Mesenchymal stem cell (in vitro differentiated cells and primary cell): ENCODE measurements at regions not wholly inside any gene's neighbourhood (a gene's known extent, or its start where the extent isn't known, plus 50 kb on each side); places are given as distances from the start of the nearest gene placed in this dataset.
A peak's percentile ranks its signal among the peaks of the same experiment; 100 is the strongest.

Experiments used
- DNase-seq: peaks from one replicate; pipeline ENCODE4 v3.0.0-alpha.2; 2013
- H2AFZ ChIP-seq: one replicate; pipeline ENCODE4 v1.6.1; 2013; ENCODE audit warnings: low read depth, mild to moderate bottlenecking, control low read depth, inconsistent platforms, low read length, moderate library complexity
- H2AK5ac ChIP-seq: 2 replicates; pipeline ENCODE4 v1.6.1; 2013; ENCODE audit warnings: low read length, moderate library complexity, mild to moderate bottlenecking, inconsistent platforms; ENCODE audit not compliant: severe bottlenecking
- H2BK120ac ChIP-seq: one replicate; pipeline ENCODE4 v1.6.1; 2013; ENCODE audit warnings: low read depth, mild to moderate bottlenecking, inconsistent platforms, low read length, moderate library complexity
- H2BK12ac ChIP-seq, 2 experiments: one replicate each; pipeline ENCODE4 v1.6.1; 2013; ENCODE audit warnings: inconsistent platforms in 2 of 2, low read length in 2 of 2, mild to moderate bottlenecking in 2 of 2, moderate library complexity in 2 of 2, control low read depth in 1 of 2
- H2BK15ac ChIP-seq: one replicate; pipeline ENCODE4 v1.6.1; 2013; ENCODE audit warnings: mild to moderate bottlenecking, low read depth, inconsistent platforms; ENCODE audit not compliant: poor library complexity, severe bottlenecking
- H2BK5ac ChIP-seq: 2 replicates; pipeline ENCODE4 v1.6.1; 2013; ENCODE audit warnings: low read depth, mild to moderate bottlenecking, low read length, control low read depth, inconsistent platforms; ENCODE audit not compliant: poor library complexity, severe bottlenecking
- H3K14ac ChIP-seq, 2 experiments: one replicate each; pipeline ENCODE4 v1.6.1; 2013; ENCODE audit warnings: inconsistent platforms in 2 of 2, low read length in 2 of 2, control low read depth in 1 of 2, mild to moderate bottlenecking in 1 of 2, moderate library complexity in 1 of 2
- H3K18ac ChIP-seq, 2 experiments: one replicate each; pipeline ENCODE4 v1.6.1; 2013; ENCODE audit warnings: inconsistent platforms in 2 of 2, low read length in 2 of 2, control low read depth in 1 of 2, low read depth in 1 of 2, mild to moderate bottlenecking in 1 of 2
- H3K23ac ChIP-seq, 2 experiments: one replicate each; pipeline ENCODE4 v1.6.1; 2013; ENCODE audit warnings: inconsistent platforms in 2 of 2, low read length in 2 of 2, mild to moderate bottlenecking in 2 of 2, moderate library complexity in 2 of 2, control low read depth in 1 of 2
- H3K27ac ChIP-seq: 2 replicates; pipeline ENCODE4 v1.5.1; 2013; ENCODE audit warnings: mild to moderate bottlenecking, moderate library complexity, low read length, control low read depth, inconsistent platforms; ENCODE audit not compliant: poor library complexity, severe bottlenecking
- H3K27me3 ChIP-seq, 2 experiments: 2 replicates each; pipeline versions ENCODE4 v1.6.1 to v1.7.0; 2013; ENCODE audit warnings: low read length in 2 of 2, mild to moderate bottlenecking in 2 of 2, moderate library complexity in 2 of 2, control low read depth in 1 of 2, inconsistent platforms in 1 of 2; ENCODE audit not compliant: control insufficient read depth in 1 of 2, insufficient read depth in 1 of 2
- H3K36me3 ChIP-seq, 2 experiments: 2 replicates each; pipeline versions ENCODE4 v1.6.1 to v1.7.0; 2013; ENCODE audit warnings: low read length in 2 of 2, control low read depth in 1 of 2, inconsistent platforms in 1 of 2, low read depth in 1 of 2, mild to moderate bottlenecking in 1 of 2; ENCODE audit not compliant: insufficient read depth in 2 of 2, control insufficient read depth in 1 of 2
- H3K4ac ChIP-seq, 2 experiments: one replicate each; pipeline ENCODE4 v1.6.1; 2013; ENCODE audit warnings: inconsistent platforms in 2 of 2, low read length in 2 of 2, mild to moderate bottlenecking in 2 of 2, moderate library complexity in 2 of 2, control low read depth in 1 of 2, low read depth in 1 of 2
- H3K4me1 ChIP-seq: 2 replicates; pipeline ENCODE4 v1.6.1; 2013; ENCODE audit warnings: low read depth, low read length, control low read depth; ENCODE audit not compliant: control insufficient read depth, insufficient read depth
- H3K4me2 ChIP-seq: 2 replicates; pipeline ENCODE4 v1.6.1; 2013; ENCODE audit warnings: low read length, mild to moderate bottlenecking, inconsistent platforms; ENCODE audit not compliant: poor library complexity, severe bottlenecking
- H3K4me3 ChIP-seq, 2 experiments: 2 replicates each; pipeline versions ENCODE4 v1.5.1 to v1.7.0; 2013; ENCODE audit warnings: low read length in 2 of 2, mild to moderate bottlenecking in 2 of 2, control low read depth in 1 of 2, low read depth in 1 of 2; ENCODE audit not compliant: insufficient read depth in 1 of 2
- H3K79me1 ChIP-seq: replicated peaks from 2 replicates; pipeline ENCODE4 v1.6.1; 2013; ENCODE audit warnings: mild to moderate bottlenecking, control low read depth, low read length, inconsistent platforms; ENCODE audit not compliant: poor library complexity, severe bottlenecking
- H3K9ac ChIP-seq: 2 replicates; pipeline ENCODE4 v1.7.0; 2013; ENCODE audit warnings: mild to moderate bottlenecking, low read length, moderate library complexity
- H3K9me3 ChIP-seq: 2 replicates; pipeline ENCODE4 v1.7.0; 2013; ENCODE audit warnings: mild to moderate bottlenecking, low read length; ENCODE audit not compliant: control insufficient read depth
- H4K8ac ChIP-seq: one replicate; pipeline ENCODE4 v1.6.1; 2013; ENCODE audit warnings: inconsistent platforms, mild to moderate bottlenecking, low read length, moderate library complexity
- H4K91ac ChIP-seq: one replicate; pipeline ENCODE4 v1.6.1; 2013; ENCODE audit warnings: mild to moderate bottlenecking, low read length, inconsistent platforms
- WGBS: methylation state at CpG from one replicate; pipeline ENCODE4 v1.1.7; 2013; ENCODE audit warnings: mixed read lengths; 5-methylcytosine and 5-hydroxymethylcytosine counted together

DNA sequence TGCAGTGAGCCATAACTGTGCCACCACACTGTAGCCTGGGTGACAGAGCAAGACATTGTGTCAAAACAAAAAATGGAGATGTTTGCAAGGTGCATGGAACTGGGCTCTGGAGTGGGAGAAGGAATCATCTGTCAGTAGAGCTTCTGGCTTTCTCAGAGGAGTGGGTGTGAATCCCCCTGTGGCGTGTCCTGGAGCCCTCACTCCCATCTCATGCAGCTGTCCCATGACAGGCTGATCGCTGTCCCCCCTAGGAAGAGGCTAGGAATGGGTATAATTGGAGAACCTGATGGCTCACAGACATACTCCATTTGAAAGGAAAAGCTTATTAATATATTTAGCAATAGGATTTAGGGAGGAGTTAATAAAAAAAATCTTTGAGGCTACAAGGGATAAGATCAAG is 125.8 kb upstream of the EPB41L3 start:
- H3K27me3 ChIP-seq: peaks cover 0 to 4% of the 10 kb centered on the region in 2 experiments
- no peak overlapping the region for H3K4me2 ChIP-seq
- no peak overlapping the region for H2AFZ ChIP-seq
- H3K23ac ChIP-seq: no peak overlapping the region
- no peak overlapping the region for H3K18ac ChIP-seq
- H3K36me3 ChIP-seq: no peaks in the 10 kb centered on the region
- no peaks in the 10 kb centered on the region for H3K9me3 ChIP-seq
- H2BK5ac ChIP-seq: no peak overlapping the region
- WGBS: 60% methylated on average over 1 of the region's 2 CpGs
- no peak overlapping the region for H3K4ac ChIP-seq
- H2AK5ac ChIP-seq: no peak overlapping the region
- no peak overlapping the region for H2BK120ac ChIP-seq
- H4K8ac ChIP-seq: no peak overlapping the region
- no peak overlapping the region for H3K27ac ChIP-seq
- no peak overlapping the region for H2BK15ac ChIP-seq
- H4K91ac ChIP-seq: no peak overlapping the region
- H3K14ac ChIP-seq: no peak overlapping the region
- H3K4me3 ChIP-seq: no peak overlapping the region
- no peak overlapping the region for H2BK12ac ChIP-seq
- H3K9ac ChIP-seq: no peak overlapping the region
- H3K4me1 ChIP-seq: no peaks in the 10 kb centered on the region
- DNase-seq: no peak
- H3K79me1 ChIP-seq: no peaks in the 10 kb centered on the region

GRCh38 chr18:5668087-5668715 is 124.4 kb upstream of the EPB41L3 start:
- 60% methylated on average over 2 of the region's 2 CpGs for WGBS
- H3K18ac ChIP-seq: no peak overlapping the region
- H2BK12ac ChIP-seq: no peak overlapping the region
- no peak overlapping the region for H3K27ac ChIP-seq
- no peak overlapping the region for H3K4me2 ChIP-seq
- H2AK5ac ChIP-seq: no peak overlapping the region
- H2BK15ac ChIP-seq: no peak overlapping the region
- H3K4ac ChIP-seq: no peak overlapping the region
- H3K36me3 ChIP-seq: no peaks in the 10 kb centered on the region
- no peak overlapping the region for H2BK120ac ChIP-seq
- H2BK5ac ChIP-seq: no peak overlapping the region
- H3K4me3 ChIP-seq: no peak overlapping the region
- H4K8ac ChIP-seq: no peak overlapping the region
- no peak overlapping the region for H2AFZ ChIP-seq
- H3K4me1 ChIP-seq: no peaks in the 10 kb centered on the region
- H3K27me3 ChIP-seq: peaks cover 0 to 3% of the 10 kb centered on the region in 2 experiments
- H4K91ac ChIP-seq: peak overlapping the region; percentile 80
- no peak for DNase-seq
- H3K9ac ChIP-seq: no peak overlapping the region
- no peak overlapping the region for H3K14ac ChIP-seq
- no peak overlapping the region for H3K23ac ChIP-seq
- H3K9me3 ChIP-seq: no peaks in the 10 kb centered on the region
- H3K79me1 ChIP-seq: no peaks in the 10 kb centered on the region

DNA sequence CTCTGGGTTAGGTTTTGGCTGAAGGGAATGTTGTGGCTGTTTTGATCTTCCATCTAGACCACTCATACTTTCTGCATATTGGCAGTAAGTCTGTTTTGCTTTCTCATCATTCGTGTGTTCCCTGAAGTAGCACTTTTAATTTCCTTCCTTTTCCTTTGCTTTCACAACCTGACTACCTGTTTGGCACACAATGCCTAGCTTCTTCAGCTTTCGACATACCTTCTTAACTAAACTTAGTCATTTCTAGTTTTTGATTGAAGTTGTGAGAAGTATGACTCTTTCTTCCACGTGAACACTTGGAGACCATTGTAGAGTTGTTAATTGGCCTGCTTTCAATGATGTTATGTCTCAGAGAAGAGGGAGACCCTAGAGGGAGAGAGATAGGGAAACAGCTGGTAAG is 123.6 kb upstream of the EPB41L3 start:
- Histone ChIP-seq H3K9ac (no peak overlapping the region), H3K23ac (no peak overlapping the region), H2BK15ac (no peak overlapping the region), H4K8ac (no peak overlapping the region), H3K4me2 (no peak overlapping the region), H2AFZ (no peak overlapping the region), H4K91ac (no peak overlapping the region), H3K18ac (no peak overlapping the region), H3K14ac (no peak overlapping the region), H3K36me3 (no peaks in the 10 kb centered on the region), H3K4ac (no peak overlapping the region), H2BK120ac (no peak overlapping the region), H2BK5ac (no peak overlapping the region), H2BK12ac (no peak overlapping the region), H3K9me3 (no peaks in the 10 kb centered on the region), H3K4me3 (no peak overlapping the region), H2AK5ac (no peak overlapping the region), H3K79me1 (no peaks in the 10 kb centered on the region), H3K27me3 (peaks cover 0 to 3% of the 10 kb centered on the region in 2 experiments), H3K27ac (no peak overlapping the region), H3K4me1 (no peaks in the 10 kb centered on the region)
- 83% methylated on average over 2 of the region's 3 CpGs for WGBS
- DNase-seq: no peak

GRCh38 chr18:5662586-5663090 is 118.8 kb upstream of the EPB41L3 start:
- 75% methylated on average over 3 of the region's 3 CpGs for WGBS
- H3K4me3 ChIP-seq: no peak overlapping the region
- H3K9me3 ChIP-seq: no peaks in the 10 kb centered on the region
- H3K14ac ChIP-seq: no peak overlapping the region
- H2AK5ac ChIP-seq: no peak overlapping the region
- no peak overlapping the region for H3K4ac ChIP-seq
- no peak overlapping the region for H2BK120ac ChIP-seq
- no peak overlapping the region for H3K18ac ChIP-seq
- no peak overlapping the region for H4K8ac ChIP-seq
- peaks cover 0 to 3% of the 10 kb centered on the region in 2 experiments for H3K27me3 ChIP-seq
- no peak for DNase-seq
- no peak overlapping the region for H3K27ac ChIP-seq
- H2BK5ac ChIP-seq: no peak overlapping the region
- no peaks in the 10 kb centered on the region for H3K79me1 ChIP-seq
- no peaks in the 10 kb centered on the region for H3K4me1 ChIP-seq
- no peak overlapping the region for H2BK12ac ChIP-seq
- H2AFZ ChIP-seq: no peak overlapping the region
- H2BK15ac ChIP-seq: no peak overlapping the region
- H4K91ac ChIP-seq: no peak overlapping the region
- no peak overlapping the region for H3K23ac ChIP-seq
- H3K36me3 ChIP-seq: no peaks in the 10 kb centered on the region
- no peak overlapping the region for H3K4me2 ChIP-seq
- no peak overlapping the region for H3K9ac ChIP-seq
